NCI-H2196 (cell line): ENCODE measurements at regions not wholly inside any gene's neighbourhood (a gene's known extent, or its start where the extent isn't known, plus 50 kb on each side); places are given as distances from the start of the nearest gene placed in this dataset.
"Not testable (repeated sequence)": the region's sequence is repeated elsewhere in the genome, so short reads cannot be mapped to it uniquely, and the experiment has no call there.

ENCODE experiments used
- DNase-seq: peaks from one replicate; lab custom pipeline; 2025; ENCODE audit not compliant: unreplicated experiment; lab: John Stamatoyannopoulos, UW

DNA sequence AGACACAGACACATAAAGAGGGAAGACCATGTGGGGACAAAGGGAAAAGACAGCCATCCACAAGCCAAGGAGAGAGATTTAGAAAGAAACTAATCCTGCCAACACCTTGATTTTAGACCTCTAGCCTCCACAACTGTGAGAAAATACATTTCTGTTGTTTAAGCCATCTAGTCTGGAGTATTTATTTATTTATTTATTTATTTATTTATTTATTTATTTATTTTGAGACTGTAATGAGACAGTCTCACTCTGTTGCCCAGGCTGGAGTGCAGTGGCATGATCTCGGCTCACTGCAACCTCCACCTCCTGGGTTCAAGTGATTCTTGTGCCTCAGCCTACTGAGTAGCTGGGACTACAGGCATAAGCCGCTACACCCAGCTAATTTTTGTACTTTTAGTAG is 259.3 kb downstream of the PARM1 start:
- not testable (repeated sequence) for DNase-seq

GRCh38 chr4:75189711-75190335 is 256.9 kb downstream of the PARM1 start:
- DNase-seq = no peak

- no peak for DNase-seq
Observed at GRCh38 chr4:75180790-75181776, 248.2 kb downstream of the PARM1 start.

DNA sequence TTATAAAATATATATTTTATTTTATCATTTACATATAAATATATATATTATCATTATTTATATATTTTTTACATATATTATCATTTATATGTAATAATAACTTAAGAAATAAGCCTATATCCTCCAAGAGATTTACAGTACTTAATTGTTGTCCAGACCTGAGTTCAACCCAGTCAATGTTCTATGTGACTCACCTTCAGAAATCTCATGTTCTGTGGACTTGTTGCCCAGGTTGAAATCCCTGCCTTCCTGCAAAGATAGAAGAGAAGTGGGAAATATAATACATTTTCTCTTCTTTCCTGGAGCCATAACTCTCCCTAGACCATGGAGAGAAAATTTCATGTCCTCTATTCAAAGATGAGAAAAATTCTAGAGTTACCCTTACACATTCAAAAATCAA is 247.3 kb downstream of the PARM1 start:
- DNase-seq = no peak

DNA sequence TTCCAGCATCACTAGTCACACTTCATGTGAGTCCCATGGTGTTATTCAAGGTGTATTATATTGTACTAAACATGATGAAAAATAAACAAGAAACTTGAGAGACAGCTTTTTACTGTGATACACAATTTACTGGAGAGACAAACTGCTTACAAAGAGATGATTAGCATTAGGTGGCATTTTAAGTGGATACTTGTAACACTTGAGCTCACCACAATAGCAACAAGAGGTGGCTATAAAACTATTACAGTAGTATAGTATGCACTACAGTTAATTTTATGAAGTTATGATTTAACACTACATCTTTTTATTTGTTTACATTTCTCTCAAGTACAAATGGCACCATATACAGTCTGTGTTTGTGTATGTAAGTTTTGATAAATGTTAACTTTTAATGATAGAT is 246.6 kb downstream of the PARM1 start:
- DNase-seq = peak; percentile 15

GRCh38 chr4:75172551-75172950 is 239.6 kb downstream of the PARM1 start:
- DNase-seq = no peak

DNA sequence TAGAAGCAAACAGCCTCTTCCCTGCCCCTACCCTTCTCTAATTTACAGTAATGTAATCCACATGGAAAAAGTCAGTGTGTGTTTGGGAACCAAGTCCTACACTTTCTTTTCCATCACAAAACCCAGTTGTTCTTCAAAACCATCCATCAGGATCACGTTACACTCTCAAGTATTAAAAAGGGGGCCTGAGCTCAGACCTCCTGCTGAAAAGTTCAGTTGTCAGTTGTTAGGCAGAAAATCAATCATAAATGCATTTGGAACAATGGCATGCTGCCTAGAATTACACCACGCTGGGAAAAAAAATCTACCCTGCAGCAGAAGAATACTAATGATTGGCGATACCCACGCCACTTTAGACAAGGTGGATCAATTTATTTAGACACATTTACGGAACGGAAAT is 236.5 kb downstream of the PARM1 start:
- no peak for DNase-seq

- DNase-seq = no peak
Observed at GRCh38 chr4:75169020-75169419, 236.1 kb downstream of the PARM1 start.

DNA sequence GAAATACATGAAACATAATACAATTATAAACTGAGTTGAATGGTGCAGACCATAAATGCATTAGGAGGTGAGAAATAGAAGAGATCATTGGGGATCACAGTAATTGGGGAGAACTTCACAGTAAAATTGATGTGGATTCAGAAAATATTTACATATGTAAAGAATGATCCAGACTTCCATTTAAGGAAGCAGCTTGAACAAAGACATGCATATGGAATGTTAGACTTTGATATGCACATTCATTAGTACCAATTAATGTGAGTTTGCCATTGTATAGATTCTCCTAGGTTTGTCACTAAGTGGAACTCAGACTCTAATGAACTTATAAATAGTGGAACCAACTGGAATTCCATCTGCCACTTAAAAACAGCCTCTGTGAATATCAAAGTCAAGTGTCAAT is 235.6 kb downstream of the PARM1 start:
- no peak for DNase-seq

- not testable (repeated sequence) for DNase-seq
Observed at GRCh38 chr4:75165100-75165499, 232.2 kb downstream of the PARM1 start.

DNA sequence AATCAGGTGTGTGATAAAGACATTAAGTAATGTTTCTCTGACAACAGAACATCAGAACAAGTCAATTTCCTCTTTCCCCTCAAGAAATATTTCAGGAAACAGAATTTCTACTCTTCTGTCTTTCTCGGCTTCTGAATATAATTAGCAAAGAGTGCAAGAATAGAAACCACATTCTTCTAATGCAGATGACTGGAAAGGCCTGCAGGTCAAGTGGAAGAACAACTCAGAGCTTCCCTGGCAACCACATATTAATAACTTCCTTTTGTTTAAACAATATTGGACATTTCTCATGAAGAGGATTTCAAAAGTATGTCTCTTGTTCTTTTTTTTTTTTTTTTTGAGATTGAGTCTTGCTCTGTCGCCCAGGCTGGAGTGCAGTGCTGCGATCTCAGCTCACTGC is 225.5 kb downstream of the PARM1 start:
- DNase-seq = no peak

DNA sequence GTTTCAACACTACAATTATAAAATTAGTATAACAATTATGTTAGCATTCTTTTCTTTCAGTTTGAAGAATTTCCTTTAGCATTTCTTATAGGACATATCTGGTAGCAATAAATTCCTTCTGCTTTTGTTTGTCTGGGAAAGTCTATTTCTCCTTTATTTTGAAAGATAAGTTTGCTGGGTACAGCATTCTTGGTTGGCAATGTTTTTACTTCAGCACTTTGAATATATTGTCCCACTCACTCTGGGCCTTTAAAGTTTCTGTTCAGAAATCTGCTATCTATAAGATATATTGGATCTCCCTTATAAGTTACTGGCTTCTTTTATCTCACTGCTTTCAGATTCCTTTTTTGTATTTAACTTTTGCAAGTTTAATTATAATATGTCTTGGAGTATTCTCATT is 222.1 kb downstream of the PARM1 start:
- no peak for DNase-seq

DNA sequence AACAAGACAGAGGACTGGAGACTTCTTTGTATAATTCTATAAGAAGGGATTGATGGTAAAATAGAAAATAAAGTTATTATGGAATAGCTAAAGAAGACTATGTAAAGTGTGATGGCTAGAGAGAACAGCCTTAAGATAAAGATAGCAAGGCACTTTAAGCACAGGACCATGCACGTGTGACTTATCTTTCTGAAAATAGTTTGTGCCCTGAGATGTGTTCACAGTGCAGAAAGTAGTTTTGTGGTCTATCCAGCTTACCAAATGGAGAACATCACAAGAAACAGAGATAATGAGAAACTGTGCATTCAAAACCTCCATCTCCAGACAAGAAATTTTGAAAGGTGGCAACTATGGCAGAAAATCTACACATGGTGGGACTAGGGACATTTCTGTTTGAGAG is 213.3 kb downstream of the PARM1 start:
- DNase-seq = no peak

- DNase-seq = no peak
Observed at GRCh38 chr4:75144475-75144874, 211.6 kb downstream of the PARM1 start.

- no peak for DNase-seq
Observed at GRCh38 chr4:75142850-75143249, 209.9 kb downstream of the PARM1 start.

DNA sequence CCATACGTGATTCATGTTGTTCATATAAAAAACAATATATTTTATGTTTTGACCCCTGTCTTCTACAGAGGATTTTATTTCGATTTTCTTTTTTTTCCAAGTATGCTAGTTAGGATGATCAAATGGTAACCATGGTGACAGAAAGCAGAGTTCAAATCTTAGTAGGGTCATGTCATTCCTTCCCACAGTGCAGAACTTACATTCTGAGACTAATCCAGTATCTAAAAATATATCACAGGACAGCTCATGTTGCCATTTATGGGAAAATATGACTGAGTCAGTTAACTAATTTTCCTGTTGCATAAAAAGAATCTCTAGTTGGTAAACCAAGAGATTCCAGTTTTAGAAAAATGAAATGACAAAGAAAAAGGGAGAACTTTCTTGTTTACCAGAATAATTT is 209.5 kb downstream of the PARM1 start:
- DNase-seq = no peak

GRCh38 chr4:75141162-75141561 is 208.2 kb downstream of the PARM1 start:
- DNase-seq = no peak

- no peak for DNase-seq
Observed at GRCh38 chr4:75137302-75137701, 204.4 kb downstream of the PARM1 start.

DNA sequence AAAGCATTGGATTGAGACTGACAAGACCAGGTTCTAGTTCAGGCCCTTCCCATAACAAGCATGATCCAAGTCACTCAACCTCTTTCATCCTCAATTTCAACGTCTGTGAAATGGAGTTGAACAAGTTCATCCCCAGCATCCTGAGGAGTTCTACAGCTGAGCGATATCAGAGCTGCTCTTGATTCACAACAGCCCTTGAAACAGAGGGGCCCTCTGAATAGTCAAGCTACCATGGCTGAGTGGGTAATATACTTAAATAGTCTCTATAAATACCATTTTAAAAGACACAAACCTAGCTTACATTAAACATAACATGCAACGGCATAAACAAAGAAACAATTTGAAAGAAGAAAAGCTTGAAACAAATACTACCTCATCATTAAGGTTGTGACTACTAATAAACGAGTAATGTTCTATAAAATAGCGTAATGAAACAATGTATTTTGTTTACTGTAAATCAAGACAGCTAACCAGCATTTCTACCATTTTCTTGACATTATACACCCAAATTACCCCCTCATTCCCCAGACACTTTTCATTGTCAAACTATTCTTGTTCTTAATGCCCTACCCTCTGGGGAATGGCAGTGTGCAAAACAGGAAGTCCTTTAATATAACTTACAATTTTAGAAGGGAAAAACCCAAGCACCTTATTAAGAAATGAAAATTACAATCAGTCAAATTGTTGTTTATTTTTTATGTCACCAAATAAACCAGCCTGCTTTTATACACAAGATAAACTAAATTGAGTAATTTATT is 202.3 kb downstream of the PARM1 start:
- no peak for DNase-seq

DNA sequence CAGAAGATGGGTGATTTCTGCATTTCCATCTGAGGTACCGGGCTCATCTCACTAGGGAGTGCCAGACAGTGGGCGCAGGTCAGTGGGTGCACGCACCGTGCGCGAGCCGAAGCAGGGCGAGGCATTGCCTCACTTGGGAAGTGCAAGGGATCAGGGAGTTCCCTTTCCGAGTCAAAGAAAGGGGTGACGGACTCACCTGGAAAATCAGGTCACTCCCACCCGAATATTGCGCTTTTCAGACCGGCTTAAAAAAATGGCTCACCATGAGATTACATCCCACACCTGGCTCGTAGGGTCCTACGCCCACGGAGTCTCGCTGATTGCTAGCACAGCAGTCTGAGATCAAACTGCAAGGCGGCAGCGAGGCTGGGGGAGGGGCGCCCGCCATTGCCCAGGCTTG is 194.0 kb downstream of the PARM1 start:
- DNase-seq = not testable (repeated sequence)

GRCh38 chr4:75126058-75126457 is 193.1 kb downstream of the PARM1 start:
- DNase-seq = no peak
